GM12878 (cell line): ENCODE measurements at regions not wholly inside any gene's neighbourhood (a gene's known extent, or its start where the extent isn't known, plus 50 kb on each side); places are given as distances from the start of the nearest gene placed in this dataset.

ENCODE experiments used
- ATAC-seq: fragments of 200-7000 bp; cut with Tn5 transposase; 3 replicates; pipeline ENCODE4 v1.9.1; 2020; ENCODE audit warnings: mild to moderate bottlenecking, moderate library complexity
- BruUV-seq: library from RNA; stranded (reverse); fragments of 400-500 nt; replicated peaks from 2 replicates; lab custom pipeline; 2021; lab: Mats Ljungman, UMichigan
- CTCF ChIA-PET: fragments of 300-600 bp; sonication (Branson Sonifier 250); formaldehyde crosslinking; extraction: SDS; loops from one replicate; lab custom pipeline; 2021; ENCODE audit warnings: inconsistent platforms; lab: Yijun Ruan, JAX
- POLR2A ChIA-PET: fragments of 350-600 bp; formaldehyde crosslinking; extraction: SDS; loops from one replicate; lab custom pipeline; 2021; ENCODE audit warnings: inconsistent platforms; lab: Charles Lee
- RAD21 ChIA-PET: fragments of 300-600 bp; sonication (Branson Sonifier 250); formaldehyde crosslinking; loops from one replicate; lab custom pipeline; 2023; ENCODE audit warnings: antibody characterized with exemption; ENCODE audit not compliant: unreplicated experiment; lab: Charles Lee
- SMC1A ChIA-PET: fragments of 300-600 bp; sonication (Branson Sonifier 250); formaldehyde crosslinking; loops from one replicate; lab custom pipeline; 2023; ENCODE audit not compliant: unreplicated experiment, uncharacterized antibody; lab: Charles Lee
- DNase-seq: peaks from one replicate; pipeline ENCODE4 v3.0.0-alpha.2; 2011; ENCODE audit warnings: low read depth, low spot score
- FAIRE-seq: peaks from 3 replicates; lab custom pipeline; 2011; peaks lifted over from hg19 to GRCh38; lab: Jason Lieb, UNC
- H2AFZ ChIP-seq: 2 replicates; pipeline ENCODE4 v1.6.0; 2011; ENCODE audit warnings: low read depth, low read length, control low read depth; ENCODE audit not compliant: control insufficient read depth
- H3K27ac ChIP-seq: 2 replicates; pipeline ENCODE4 v1.5.1; 2011; ENCODE audit warnings: control low read depth; ENCODE audit not compliant: control insufficient read depth, insufficient read depth
- H3K27me3 ChIP-seq, 2 experiments: replicated peaks in 1 of 2; 2 replicates each; pipeline versions ENCODE4 v1.6.0 to v1.6.1; 2011; ENCODE audit warnings: low read length in 1 of 2; ENCODE audit not compliant: control insufficient read depth in 2 of 2, insufficient read depth in 2 of 2
- H3K36me3 ChIP-seq, 2 experiments: 2 replicates each; pipeline ENCODE4 v1.5.1; 2011; ENCODE audit warnings: low read length in 1 of 2; ENCODE audit not compliant: control insufficient read depth in 2 of 2, insufficient read depth in 2 of 2
- H3K4me1 ChIP-seq: 2 replicates; pipeline ENCODE4 v1.6.1; 2011; ENCODE audit warnings: mild to moderate bottlenecking, low read length, moderate library complexity, mixed read lengths; ENCODE audit not compliant: control insufficient read depth, insufficient read depth
- H3K4me2 ChIP-seq: 2 replicates; pipeline ENCODE4 v1.6.0; 2011; ENCODE audit warnings: control low read depth; ENCODE audit not compliant: control insufficient read depth, insufficient read depth
- H3K4me3 ChIP-seq: fragments of 200-600 bp; sonication (generic); 2 replicates; pipeline ENCODE4 v1.5.1; 2016
- H3K79me2 ChIP-seq: 2 replicates; pipeline ENCODE4 v1.6.0; 2011; ENCODE audit warnings: low read length; ENCODE audit not compliant: control insufficient read depth, insufficient read depth
- H3K9ac ChIP-seq: 2 replicates; pipeline ENCODE4 v1.8.0; 2011; ENCODE audit warnings: low read length, control low read depth, mixed read lengths; ENCODE audit not compliant: control insufficient read depth, insufficient read depth
- H3K9me3 ChIP-seq: replicated peaks from 3 replicates; pipeline ENCODE4 v1.5.1; 2011; ENCODE audit warnings: mild to moderate bottlenecking, low read length; ENCODE audit not compliant: control insufficient read depth, insufficient read depth
- H4K20me1 ChIP-seq: 2 replicates; pipeline ENCODE4 v1.6.0; 2011; ENCODE audit not compliant: control insufficient read depth, insufficient read depth
- BACH1 ChIP-seq: fragments of 450-650 bp; IDR thresholded peaks from 2 replicates; pipeline ENCODE4 v1.6.1; 2017; ENCODE audit warnings: mild to moderate bottlenecking, borderline replicate concordance
- ESRRA ChIP-seq: IDR thresholded peaks from 2 replicates; pipeline ENCODE4 v1.6.1; 2012; ENCODE audit warnings: mild to moderate bottlenecking, low read length, improper control_type of control experiment
- FOS ChIP-seq: IDR thresholded peaks from 3 replicates; pipeline ENCODE4 v1.6.1; 2011; ENCODE audit warnings: borderline replicate concordance; ENCODE audit not compliant: insufficient read length; ENCODE audit errors: extremely low read depth
- HDAC2 ChIP-seq: fragments of 200-600 bp; sonication (generic); IDR thresholded peaks from 2 replicates; pipeline ENCODE4 v1.6.1; 2017
- MEF2A ChIP-seq: IDR thresholded peaks from 2 replicates; pipeline ENCODE4 v1.6.1; 2011; ENCODE audit warnings: low read depth, mild to moderate bottlenecking, low read length, moderate library complexity; ENCODE audit not compliant: insufficient read depth
- RBBP5 ChIP-seq: fragments of 200-600 bp; sonication (generic); conservative IDR thresholded peaks from 2 replicates; pipeline ENCODE4 v1.6.1; 2016
- RELA ChIP-seq: fragments of 450-650 bp; IDR thresholded peaks from 2 replicates; pipeline ENCODE4 v1.8.0; 2014; ENCODE audit warnings: borderline replicate concordance; ENCODE audit not compliant: partially characterized antibody
- SIN3A ChIP-seq: IDR thresholded peaks from 2 replicates; pipeline ENCODE4 v1.6.1; 2012; ENCODE audit warnings: low read depth, low read length, improper control_type of control experiment
- STAT1 ChIP-seq: fragments of 450-650 bp; conservative IDR thresholded peaks from 2 replicates; pipeline ENCODE4 v1.6.1; 2014; ENCODE audit warnings: antibody characterized with exemption, mild to moderate bottlenecking
- TBL1XR1 ChIP-seq: IDR thresholded peaks from 2 replicates; pipeline ENCODE4 v1.6.1; 2012; ENCODE audit warnings: low read depth, low read length, improper control_type of control experiment
- TCF12 ChIP-seq: IDR thresholded peaks from 2 replicates; pipeline ENCODE4 v1.6.1; 2011; ENCODE audit warnings: low read depth, mild to moderate bottlenecking, low read length
- YY1 ChIP-seq: IDR thresholded peaks from 2 replicates; pipeline ENCODE4 v1.6.1; 2011; ENCODE audit warnings: low read depth, mild to moderate bottlenecking, low read length
- ZNF24 ChIP-seq: fragments of 450-650 bp; IDR thresholded peaks from 2 replicates; pipeline ENCODE4 v1.6.1; 2017; ENCODE audit warnings: antibody characterized with exemption, mild to moderate bottlenecking
- ZNF384 ChIP-seq: IDR thresholded peaks from 2 replicates; pipeline ENCODE4 v1.6.1; 2012; ENCODE audit warnings: low read depth, mild to moderate bottlenecking, low read length, improper control_type of control experiment, borderline replicate concordance
- ZNF622 ChIP-seq: fragments of 450-650 bp; IDR thresholded peaks from 2 replicates; pipeline ENCODE4 v1.6.1; 2017; ENCODE audit warnings: mild to moderate bottlenecking, inconsistent platforms
- in situ Hi-C: fragments of 300-500 bp; cut with MboI; formaldehyde crosslinking; loops from 9 replicates; pipeline ENCODE4 v1.14.3; 2018; ENCODE audit warnings: mixed read lengths
- intact Hi-C: fragments of 100-400 bp; cut with micrococcal nuclease; formaldehyde crosslinking; loops from one replicate; pipeline ENCODE4 v1.14.2; 2022; ENCODE audit not compliant: unreplicated experiment
- TF ChIP-seq, protein P1 (sequence below): IDR thresholded peaks from 2 replicates; pipeline ENCODE4 v1.6.1; 2012; ENCODE audit warnings: low read depth, low read length, improper control_type of control experiment
- TF ChIP-seq, protein P2 (sequence below): fragments of 450-650 bp; IDR thresholded peaks from 2 replicates; pipeline ENCODE4 v1.6.1; 2017; ENCODE audit warnings: low read depth, mild to moderate bottlenecking, moderate library complexity
- TF ChIP-seq, protein P3 (sequence below): IDR thresholded peaks from 2 replicates; pipeline ENCODE4 v1.6.1; 2011; ENCODE audit warnings: mild to moderate bottlenecking, low read depth, low read length, moderate library complexity; ENCODE audit not compliant: insufficient replicate concordance

DNA sequence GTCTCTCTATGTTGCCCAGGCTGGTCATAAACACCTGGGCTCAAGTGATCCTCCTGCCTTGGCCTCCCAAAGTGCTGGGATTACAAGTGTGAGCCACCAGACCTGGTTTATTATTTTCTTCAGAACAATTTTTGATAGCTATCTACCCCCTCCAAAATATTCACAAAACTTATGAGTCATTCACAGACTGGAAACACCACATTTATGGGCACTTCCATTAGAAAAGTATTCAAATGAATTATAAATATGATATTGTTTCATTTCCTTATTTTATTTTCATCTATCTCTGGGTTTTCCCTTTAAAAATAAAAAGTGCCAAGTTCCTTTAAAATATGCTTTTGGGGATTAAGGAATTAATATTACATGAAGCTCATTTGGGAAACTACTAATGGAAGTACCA lies 58.8 kb upstream of the MSTN start:
- in situ Hi-C loops = no loop called here
- TF ChIP-seq YY1 (no peak), RBBP5 (no peak), TCF12 (no peak), SIN3A (no peak), FOS (no peak), ZNF24 (no peak), ZNF384 (no peak), BACH1 (no peak), ZNF622 (no peak), MEF2A (no peak), HDAC2 (no peak), TBL1XR1 (no peak), STAT1 (no peak), RELA (no peak), ESRRA (no peak)
- TF ChIP-seq, protein P1, sequence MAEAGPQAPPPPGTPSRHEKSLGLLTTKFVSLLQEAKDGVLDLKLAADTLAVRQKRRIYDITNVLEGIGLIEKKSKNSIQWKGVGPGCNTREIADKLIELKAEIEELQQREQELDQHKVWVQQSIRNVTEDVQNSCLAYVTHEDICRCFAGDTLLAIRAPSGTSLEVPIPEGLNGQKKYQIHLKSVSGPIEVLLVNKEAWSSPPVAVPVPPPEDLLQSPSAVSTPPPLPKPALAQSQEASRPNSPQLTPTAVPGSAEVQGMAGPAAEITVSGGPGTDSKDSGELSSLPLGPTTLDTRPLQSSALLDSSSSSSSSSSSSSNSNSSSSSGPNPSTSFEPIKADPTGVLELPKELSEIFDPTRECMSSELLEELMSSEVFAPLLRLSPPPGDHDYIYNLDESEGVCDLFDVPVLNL = no peak
- TF ChIP-seq, protein P2, sequence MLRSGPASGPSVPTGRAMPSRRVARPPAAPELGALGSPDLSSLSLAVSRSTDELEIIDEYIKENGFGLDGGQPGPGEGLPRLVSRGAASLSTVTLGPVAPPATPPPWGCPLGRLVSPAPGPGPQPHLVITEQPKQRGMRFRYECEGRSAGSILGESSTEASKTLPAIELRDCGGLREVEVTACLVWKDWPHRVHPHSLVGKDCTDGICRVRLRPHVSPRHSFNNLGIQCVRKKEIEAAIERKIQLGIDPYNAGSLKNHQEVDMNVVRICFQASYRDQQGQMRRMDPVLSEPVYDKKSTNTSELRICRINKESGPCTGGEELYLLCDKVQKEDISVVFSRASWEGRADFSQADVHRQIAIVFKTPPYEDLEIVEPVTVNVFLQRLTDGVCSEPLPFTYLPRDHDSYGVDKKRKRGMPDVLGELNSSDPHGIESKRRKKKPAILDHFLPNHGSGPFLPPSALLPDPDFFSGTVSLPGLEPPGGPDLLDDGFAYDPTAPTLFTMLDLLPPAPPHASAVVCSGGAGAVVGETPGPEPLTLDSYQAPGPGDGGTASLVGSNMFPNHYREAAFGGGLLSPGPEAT = no peak
- TF ChIP-seq, protein P3, sequence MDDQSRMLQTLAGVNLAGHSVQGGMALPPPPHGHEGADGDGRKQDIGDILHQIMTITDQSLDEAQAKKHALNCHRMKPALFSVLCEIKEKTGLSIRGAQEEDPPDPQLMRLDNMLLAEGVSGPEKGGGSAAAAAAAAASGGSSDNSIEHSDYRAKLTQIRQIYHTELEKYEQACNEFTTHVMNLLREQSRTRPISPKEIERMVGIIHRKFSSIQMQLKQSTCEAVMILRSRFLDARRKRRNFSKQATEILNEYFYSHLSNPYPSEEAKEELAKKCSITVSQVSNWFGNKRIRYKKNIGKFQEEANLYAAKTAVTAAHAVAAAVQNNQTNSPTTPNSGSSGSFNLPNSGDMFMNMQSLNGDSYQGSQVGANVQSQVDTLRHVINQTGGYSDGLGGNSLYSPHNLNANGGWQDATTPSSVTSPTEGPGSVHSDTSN = no peak
- Histone ChIP-seq H3K9me3 (no peaks in the 10 kb centered on the region), H3K27me3 (no peaks in the 10 kb centered on the region), H3K79me2 (no peaks in the 10 kb centered on the region), H2AFZ (peak overlapping the region; percentile 8; the same call in 1 of the 2 replicates), H4K20me1 (no peaks in the 10 kb centered on the region), H3K4me1 (no peaks in the 10 kb centered on the region), H3K4me2 (no peak overlapping the region), H3K9ac (no peak overlapping the region), H3K27ac (no peak overlapping the region), H3K36me3 (no peaks in the 10 kb centered on the region), H3K4me3 (no peak overlapping the region)
- ChIA-PET POLR2A (interaction anchor here (1.2 kb wide), 1 partner anchor 153 kb away, joined by 4 read pairs; no protein-coding TSS in a partner anchor), SMC1A (interaction anchor here (1.0 to 2.9 kb wide), 15 partner anchors 8 to 321 kb away, joined by 3 to 26 read pairs (median 4); a partner anchor contains a TSS), RAD21 (interaction anchor here (1.2 to 2.0 kb wide), 6 partner anchors 17 to 61 kb away, joined by 4 to 11 read pairs (median 6); a partner anchor contains a TSS), CTCF (interaction anchor here (0.9 to 3.9 kb wide), 12 partner anchors 8 to 558 kb away, joined by 3 to 31 read pairs (median 4); a partner anchor contains a TSS)
- no TSS peak for BruUV-seq
- DNase-seq = no peak
- 0 out of 3 replicates have a peak, but pooled peaks have one; percentile 14 for ATAC-seq
- intact Hi-C loops = no loop called here
- no peak for FAIRE-seq
